Hematopoietic multipotent progenitor cell treated with erythropoietin and hydrocortisone succinate and interleukin-3 and kit ligand, for 8 days (in vitro differentiated cells): ENCODE measurements at regions not wholly inside any gene's neighbourhood (a gene's known extent, or its start where the extent isn't known, plus 50 kb on each side); places are given as distances from the start of the nearest gene placed in this dataset.
"Not testable (repeated sequence)": the region's sequence is repeated elsewhere in the genome, so short reads cannot be mapped to it uniquely, and the experiment has no call there.

Experiments
- DNase-seq: peaks from one replicate; pipeline ENCODE4 v3.0.0-alpha.2; 2015

- DNase-seq = not testable (repeated sequence)
Observed at GRCh38 chr16:10275214-10275996, 93.2 kb upstream of the GRIN2A start.

- no peak for DNase-seq
Observed at GRCh38 chr16:10277597-10277996, 95.4 kb upstream of the GRIN2A start.

GRCh38 chr16:10280262-10281170 is 98.3 kb upstream of the GRIN2A start:
- DNase-seq = no peak

GRCh38 chr16:10282367-10282766 is 100.1 kb upstream of the GRIN2A start:
- no peak for DNase-seq

GRCh38 chr16:10283246-10283645 is 101.0 kb upstream of the GRIN2A start:
- DNase-seq = not testable (repeated sequence)

GRCh38 chr16:10290467-10291105 is 95.3 kb upstream of the ATF7IP2 start:
- DNase-seq = not testable (repeated sequence)

GRCh38 chr16:10292197-10292596 is 93.7 kb upstream of the ATF7IP2 start:
- not testable (repeated sequence) for DNase-seq

GRCh38 chr16:10292976-10293375 is 92.9 kb upstream of the ATF7IP2 start:
- DNase-seq = not testable (repeated sequence)

- not testable (repeated sequence) for DNase-seq
Observed at GRCh38 chr16:10294153-10294552, 91.7 kb upstream of the ATF7IP2 start.

GRCh38 chr16:10296956-10297340 is 88.9 kb upstream of the ATF7IP2 start:
- DNase-seq = no peak

GRCh38 chr16:10297341-10298006 is 88.4 kb upstream of the ATF7IP2 start:
- no peak for DNase-seq

- DNase-seq = no peak
Observed at GRCh38 chr16:10300905-10301304, 85.0 kb upstream of the ATF7IP2 start.

- DNase-seq = not testable (repeated sequence)
Observed at GRCh38 chr16:10301547-10301946, 84.3 kb upstream of the ATF7IP2 start.

GRCh38 chr16:10305912-10306311 is 79.9 kb upstream of the ATF7IP2 start:
- no peak for DNase-seq

- DNase-seq = no peak
Observed at GRCh38 chr16:10308305-10309193, 77.3 kb upstream of the ATF7IP2 start.

GRCh38 chr16:10309271-10309932 is 76.5 kb upstream of the ATF7IP2 start:
- DNase-seq = no peak

GRCh38 chr16:10312008-10312407 is 73.9 kb upstream of the ATF7IP2 start:
- no peak for DNase-seq

- DNase-seq = no peak
Observed at GRCh38 chr16:10312784-10313724, 72.8 kb upstream of the ATF7IP2 start.

- no peak for DNase-seq
Observed at GRCh38 chr16:10314317-10314716, 71.5 kb upstream of the ATF7IP2 start.

- peak; percentile 75 for DNase-seq
Observed at GRCh38 chr16:10314811-10315210, 71.0 kb upstream of the ATF7IP2 start.
